Progenitor cell of endocrine pancreas (in vitro differentiated cells): ENCODE measurements at regions not wholly inside any gene's neighbourhood (a gene's known extent, or its start where the extent isn't known, plus 50 kb on each side); places are given as distances from the start of the nearest gene placed in this dataset.

Source experiments
- DNase-seq: peaks from one replicate; pipeline ENCODE4 v3.0.0; 2021; ENCODE audit warnings: low spot score; ENCODE audit not compliant: unreplicated experiment
- H3K27ac Mint-ChIP-seq: 2 replicates; pipeline ENCODE4 v1.8.0; 2021; ENCODE audit warnings: mild to moderate bottlenecking, moderate library complexity, mixed read lengths
- H3K27me3 Mint-ChIP-seq: 2 replicates; pipeline ENCODE4 v1.8.0; 2021; ENCODE audit warnings: mixed read lengths
- H3K36me3 Mint-ChIP-seq: 2 replicates; pipeline ENCODE4 v1.8.0; 2022; ENCODE audit warnings: mixed read lengths; ENCODE audit not compliant: insufficient read depth
- H3K4me1 Mint-ChIP-seq: 2 replicates; pipeline ENCODE4 v1.8.0; 2021; ENCODE audit warnings: low read depth, mixed read lengths
- H3K4me3 Mint-ChIP-seq: 2 replicates; pipeline ENCODE4 v1.8.0; 2021; ENCODE audit warnings: low read depth, mild to moderate bottlenecking, moderate library complexity, mixed read lengths
- H3K9me3 Mint-ChIP-seq: 2 replicates; pipeline ENCODE4 v1.8.0; 2021; ENCODE audit warnings: low read depth, mixed read lengths
- CTCF ChIP-seq: fragments of 200-600 bp; sonication (generic); IDR thresholded peaks from one replicate; pipeline ENCODE4 v1.5.0; 2021; ENCODE audit warnings: antibody characterized with exemption, mild to moderate bottlenecking; ENCODE audit not compliant: unreplicated experiment

DNA sequence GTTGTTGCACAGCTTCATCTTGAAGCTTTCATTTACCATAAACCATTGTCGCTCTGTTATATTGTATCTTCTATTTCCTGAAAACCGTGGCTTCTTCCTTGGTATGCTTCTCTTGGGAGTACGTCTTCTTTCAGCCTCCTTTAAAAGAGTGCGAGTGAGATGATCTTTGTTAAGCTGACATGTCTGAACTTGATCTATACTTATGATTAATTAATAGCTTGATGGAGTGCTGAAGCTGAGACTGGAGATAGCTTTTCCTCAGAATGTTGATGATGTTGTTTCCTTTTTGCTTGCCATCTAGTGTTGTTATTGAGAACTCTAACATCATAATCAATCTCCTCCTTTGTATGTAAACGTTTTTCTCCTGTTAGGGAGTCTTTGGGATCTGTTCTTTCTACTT, 529.3 kb upstream of the SPRY2 start:
- no peak for DNase-seq
- Mint-ChIP-seq H3K27me3 (peaks cover 13% of the 10 kb centered on the region), H3K4me1 (peaks cover 13% of the 10 kb centered on the region), H3K9me3 (no peaks in the 10 kb centered on the region), H3K36me3 (no peaks in the 10 kb centered on the region), H3K27ac (peak overlapping the region; percentile 1), H3K4me3 (no peak overlapping the region)
- no peak for TF ChIP-seq CTCF

DNA sequence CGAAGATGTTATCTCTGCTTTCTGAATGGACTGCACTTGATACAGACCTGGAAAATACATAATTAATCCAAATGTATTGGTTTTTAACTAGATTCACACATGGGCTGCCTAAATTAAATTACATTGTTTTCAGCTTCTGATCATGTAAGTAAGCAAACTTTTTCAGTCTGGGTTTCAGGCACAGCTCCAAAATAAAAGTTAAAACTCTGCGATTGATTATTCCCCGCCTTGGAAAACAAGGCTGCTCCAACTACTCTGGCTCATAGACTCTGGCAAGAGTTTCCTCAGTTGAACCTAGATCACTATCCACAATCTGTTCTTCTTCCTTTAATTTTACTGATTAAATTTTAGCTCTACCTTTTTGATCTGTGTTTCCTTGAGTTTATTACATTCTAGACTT, 526.0 kb upstream of the SPRY2 start:
- TF ChIP-seq CTCF = no peak
- Mint-ChIP-seq H3K27me3 (peaks cover 8% of the 10 kb centered on the region), H3K4me1 (peaks cover 14% of the 10 kb centered on the region), H3K27ac (peak overlapping the region; percentile 41), H3K4me3 (no peak overlapping the region), H3K9me3 (peaks cover 3% of the 10 kb centered on the region), H3K36me3 (peaks cover 2% of the 10 kb centered on the region)
- no peak for DNase-seq

DNA sequence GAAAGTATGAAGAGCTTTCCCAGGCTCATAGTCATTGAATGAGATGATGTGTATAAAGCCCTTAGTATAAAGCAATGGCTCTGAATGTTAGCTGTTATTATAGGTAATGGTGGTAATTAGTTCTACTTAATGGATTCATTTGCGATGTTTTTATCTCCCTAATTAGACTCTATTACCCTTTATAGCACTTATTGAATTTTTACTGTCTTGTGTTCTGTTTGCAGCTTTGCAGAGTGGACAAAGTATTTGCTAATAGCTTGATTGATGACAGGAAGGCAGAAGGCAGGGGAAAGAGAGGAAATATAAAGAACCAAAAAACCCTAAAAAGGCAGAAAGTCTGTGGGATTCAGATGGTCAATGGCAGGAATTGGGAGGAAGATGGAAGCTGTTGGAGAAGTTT, 524.4 kb upstream of the SPRY2 start:
- no peak for DNase-seq
- H3K9me3 Mint-ChIP-seq = peaks cover 3% of the 10 kb centered on the region
- no peak for TF ChIP-seq CTCF
- H3K36me3 Mint-ChIP-seq = peaks cover 2% of the 10 kb centered on the region
- H3K4me3 Mint-ChIP-seq = no peak overlapping the region
- peaks cover 8% of the 10 kb centered on the region for H3K27me3 Mint-ChIP-seq
- peaks cover 16% of the 10 kb centered on the region for H3K4me1 Mint-ChIP-seq
- no peak overlapping the region for H3K27ac Mint-ChIP-seq

GRCh38 chr13:80862456-80862855, 521.5 kb upstream of the SPRY2 start:
- peaks cover 22% of the 10 kb centered on the region for H3K4me1 Mint-ChIP-seq
- H3K36me3 Mint-ChIP-seq = peaks cover 2% of the 10 kb centered on the region
- peaks cover 3% of the 10 kb centered on the region for H3K9me3 Mint-ChIP-seq
- no peak for TF ChIP-seq CTCF
- no peak for DNase-seq
- H3K27ac Mint-ChIP-seq = no peak overlapping the region
- H3K27me3 Mint-ChIP-seq = peaks cover 5% of the 10 kb centered on the region
- no peak overlapping the region for H3K4me3 Mint-ChIP-seq

DNA sequence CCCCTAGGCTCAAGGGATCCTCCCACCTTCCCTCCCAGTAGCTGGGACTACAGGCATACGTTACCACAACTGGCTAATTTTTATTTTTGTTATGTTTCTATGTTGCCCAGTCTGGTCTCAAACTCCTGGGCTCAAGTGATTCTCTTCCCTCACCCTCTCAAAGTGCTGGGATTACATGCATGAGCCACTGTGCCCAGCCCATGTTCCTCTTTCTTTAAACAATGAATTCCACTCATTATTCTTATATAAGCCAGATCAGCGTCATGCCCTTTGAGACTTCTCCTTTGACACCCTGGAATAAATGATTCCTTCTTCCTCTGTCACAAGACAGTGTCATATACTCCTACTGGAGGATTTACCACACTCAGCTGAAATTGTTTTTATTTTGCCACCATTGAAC, 519.9 kb upstream of the SPRY2 start:
- no peak overlapping the region for H3K27ac Mint-ChIP-seq
- no peak for TF ChIP-seq CTCF

More for the DNA sequence above, 519.9 kb upstream of the SPRY2 start:
- Mint-ChIP-seq H3K36me3 (peaks cover 2% of the 10 kb centered on the region), H3K9me3 (peaks cover 3% of the 10 kb centered on the region), H3K27me3 (no peaks in the 10 kb centered on the region), H3K4me1 (peaks cover 24% of the 10 kb centered on the region), H3K4me3 (no peak overlapping the region)
- no peak for DNase-seq
